ENCODE measurements at regions not wholly inside any gene's neighbourhood (a gene's known extent, or its start where the extent isn't known, plus 50 kb on each side); places are given as distances from the start of the nearest gene placed in this dataset.

- no peak for TF ChIP-seq CTCF (IDR thresholded peaks at IDR 0.05; ENCODE audit: low read length)
- TF ChIP-seq EZH2phosphoT487 (IDR thresholded peaks at IDR 0.05; ENCODE audit: low read length), result no peak
Observed at GRCh38 chr16:64061621-64062020, 1060.2 kb downstream of the CDH11 start.
